LHCN-M2 (cell line): ENCODE measurements at regions not wholly inside any gene's neighbourhood (a gene's known extent, or its start where the extent isn't known, plus 50 kb on each side); places are given as distances from the start of the nearest gene placed in this dataset.

Source experiments
- DNase-seq: peaks from one replicate; pipeline ENCODE4 v3.0.0-alpha.2; 2012; ENCODE audit warnings: low read depth

DNA sequence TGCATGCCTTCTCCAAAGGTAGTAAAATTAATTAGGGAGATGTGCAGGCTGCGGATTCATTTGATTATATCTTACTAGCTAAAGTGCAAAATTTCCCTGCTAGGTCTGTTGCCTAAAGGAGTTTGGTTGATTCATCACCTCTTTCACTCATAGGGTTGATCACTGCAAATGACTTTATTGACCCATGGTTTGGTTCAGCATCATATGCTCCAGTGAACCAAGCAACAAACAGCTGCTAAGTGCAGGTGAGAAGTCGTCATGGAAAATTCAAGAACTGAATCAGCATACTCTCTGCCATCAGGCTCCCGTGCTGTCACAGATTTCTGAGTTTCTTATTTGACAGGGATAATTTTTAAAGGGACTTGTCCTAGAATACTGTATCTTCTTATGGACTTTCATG, 571.8 kb upstream of the CDH18 start:
- no peak for DNase-seq

GRCh38 chr5:20556115-20556763, 568.2 kb upstream of the CDH18 start:
- no peak for DNase-seq

DNA sequence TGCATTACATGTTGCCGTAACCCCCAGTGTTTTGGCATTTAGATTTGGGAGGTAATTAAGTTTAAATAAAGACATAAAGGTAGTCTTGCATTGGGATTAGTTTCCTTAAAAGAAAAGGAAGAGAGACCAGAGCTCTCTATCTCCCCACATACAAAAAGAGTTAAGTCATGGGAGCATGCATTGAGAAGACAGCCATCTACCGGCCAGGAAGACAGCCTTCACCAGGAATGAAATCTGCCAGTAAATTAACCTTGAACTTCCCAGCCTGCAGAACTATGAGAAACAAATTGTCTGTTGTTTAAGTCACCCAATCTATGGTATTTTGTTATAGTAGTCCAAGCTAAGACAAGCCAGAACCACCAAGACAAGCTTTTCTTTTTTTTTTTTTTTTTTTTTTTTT, 567.0 kb upstream of the CDH18 start:
- DNase-seq: no peak

DNA sequence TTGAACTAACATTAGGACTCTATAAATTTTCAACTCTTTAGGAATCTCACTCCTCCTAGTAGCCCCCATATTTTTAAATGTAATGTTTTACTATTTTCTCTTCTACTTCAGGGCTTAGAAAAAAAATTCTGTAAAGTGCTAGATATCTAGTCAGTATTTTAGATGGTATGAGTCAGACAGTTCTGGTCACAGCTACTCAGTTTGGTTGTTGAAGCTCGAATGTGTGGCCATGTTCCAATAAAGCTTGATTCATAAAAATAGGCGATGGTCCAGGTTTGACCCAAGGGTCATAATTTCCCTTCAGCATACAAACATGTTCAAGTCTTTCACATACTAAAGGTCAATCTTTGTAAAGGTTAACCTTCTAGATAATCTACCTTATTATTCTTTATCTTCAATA, 566.0 kb upstream of the CDH18 start:
- no peak for DNase-seq

GRCh38 chr5:20537911-20538703, 550.1 kb upstream of the CDH18 start:
- DNase-seq: no peak

- DNase-seq: no peak
These were observed 548.8 kb upstream of the CDH18 start for GRCh38 chr5:20536813-20537212.

- DNase-seq: no peak
These were observed 548.3 kb upstream of the CDH18 start for GRCh38 chr5:20536341-20536740.

- no peak for DNase-seq
These were observed 540.5 kb upstream of the CDH18 start for GRCh38 chr5:20528471-20528870.

- no peak for DNase-seq
These were observed 537.1 kb upstream of the CDH18 start for GRCh38 chr5:20524991-20525529.

DNA sequence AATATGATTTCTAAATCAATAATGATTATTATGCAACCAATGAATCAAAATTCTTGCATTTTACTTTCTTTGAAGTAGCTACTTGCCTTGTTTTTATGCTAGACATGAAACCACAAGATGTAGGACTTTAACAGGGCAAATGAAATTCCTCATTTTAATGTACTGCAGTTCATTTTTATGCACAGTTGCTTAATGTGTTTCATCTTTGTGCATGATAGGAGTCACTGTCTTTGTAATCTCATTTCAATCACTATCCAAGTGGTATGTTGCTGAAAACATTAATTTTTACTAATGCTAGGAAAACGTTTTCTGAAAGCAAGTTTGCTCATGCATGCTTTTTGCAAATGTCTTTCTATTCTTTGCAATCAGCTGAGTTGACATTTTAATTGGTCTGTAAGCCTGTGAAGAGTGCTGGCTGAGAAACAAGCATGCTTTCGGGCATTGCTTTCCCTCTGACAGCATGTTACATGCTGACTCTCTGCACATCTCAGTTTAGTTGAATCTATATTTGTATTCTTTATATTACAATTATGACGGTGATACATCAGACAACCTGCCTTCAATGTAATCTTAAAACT, 535.0 kb upstream of the CDH18 start:
- DNase-seq: no peak

DNA sequence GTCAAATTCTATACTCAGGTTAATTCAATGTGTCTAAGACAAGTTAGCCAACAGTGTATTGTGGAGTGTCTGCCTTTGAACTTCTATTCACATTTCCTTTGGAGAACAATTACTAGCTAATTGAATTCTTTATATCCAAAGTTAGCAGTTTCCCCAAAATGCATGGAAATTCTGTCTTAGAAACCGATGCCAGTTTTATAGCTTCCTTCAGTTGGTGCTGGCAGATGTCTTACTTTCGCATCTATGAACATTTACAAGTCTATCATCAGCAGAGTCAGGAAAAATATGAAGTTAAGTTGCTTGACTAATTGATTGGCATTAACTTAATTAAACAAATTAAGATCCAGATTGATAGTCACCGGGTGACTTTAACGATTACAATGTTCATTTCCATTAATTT, 527.6 kb upstream of the CDH18 start:
- no peak for DNase-seq

DNA sequence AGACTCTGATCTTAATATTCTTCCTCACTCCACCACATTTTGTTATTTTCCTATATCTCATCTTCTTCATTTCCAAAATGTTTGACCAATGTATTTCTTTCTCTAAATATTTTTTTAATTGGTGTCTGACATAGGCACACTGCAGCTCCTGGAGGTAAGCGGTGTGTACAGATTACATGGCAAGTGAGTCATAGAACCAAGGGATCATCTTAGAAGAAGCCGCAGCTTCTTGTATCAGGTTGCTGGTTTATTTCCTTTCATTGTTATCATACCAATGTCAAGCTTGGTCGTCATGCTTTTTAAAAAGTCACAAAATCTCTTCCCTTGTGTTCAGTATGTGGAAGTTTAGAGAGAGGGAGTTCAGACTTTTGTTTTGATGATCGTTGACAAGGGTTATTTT, 526.1 kb upstream of the CDH18 start:
- DNase-seq: no peak

DNA sequence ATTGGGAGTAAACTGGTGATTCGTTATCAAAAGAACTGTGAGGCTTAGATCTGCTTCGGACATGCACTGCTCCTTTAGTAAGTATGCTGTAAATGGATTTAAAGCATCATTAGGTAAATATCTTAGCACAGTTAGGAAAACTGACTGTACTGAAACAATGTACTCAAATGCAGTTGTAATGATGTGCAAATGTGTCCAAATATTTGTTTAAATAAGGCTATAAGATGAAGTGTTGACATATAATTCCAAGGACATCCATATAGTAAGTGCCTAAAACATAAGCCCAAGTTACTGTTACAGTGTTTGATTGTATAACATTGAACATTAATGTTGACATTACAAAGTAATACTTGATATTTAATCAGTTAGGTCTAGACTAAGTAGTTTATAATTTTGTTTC, 512.5 kb upstream of the CDH18 start:
- DNase-seq: no peak

DNA sequence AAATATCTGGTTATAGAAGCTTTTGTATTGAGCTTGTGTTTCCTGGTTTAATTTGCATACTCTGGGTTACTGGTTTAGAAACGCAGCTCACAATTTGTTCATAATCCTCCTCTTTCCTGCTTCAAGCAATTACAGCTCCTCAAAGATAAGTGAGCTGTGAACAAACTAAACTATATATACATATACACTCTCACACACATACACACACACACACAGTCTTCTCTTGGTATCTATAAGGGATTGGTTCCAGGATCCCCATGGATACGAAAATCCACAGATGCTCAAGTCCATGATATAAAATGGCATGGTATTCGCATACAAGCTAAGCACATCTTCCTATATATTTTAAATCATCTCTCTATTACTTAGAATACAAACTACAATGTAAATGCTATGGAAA, 510.9 kb upstream of the CDH18 start:
- no peak for DNase-seq

DNA sequence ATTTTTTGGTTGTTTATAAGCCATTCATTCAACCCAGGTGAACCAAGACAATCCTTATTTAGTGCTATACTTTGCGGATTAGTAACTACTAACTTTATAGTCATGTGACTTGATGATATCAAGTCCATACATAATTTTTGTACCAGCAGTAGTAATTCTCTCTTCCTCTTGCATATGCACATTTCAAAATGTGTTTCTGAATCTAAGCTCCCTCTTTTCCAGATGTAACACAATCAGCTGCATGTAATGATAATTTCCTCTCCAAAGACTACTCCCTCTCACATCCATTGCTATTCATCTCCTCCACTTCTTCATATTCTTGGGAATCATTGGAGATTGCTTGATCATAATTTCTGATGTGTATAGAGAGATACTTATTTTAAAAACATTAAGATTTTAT, 510.1 kb upstream of the CDH18 start:
- no peak for DNase-seq

GRCh38 chr5:20497356-20497755, 509.4 kb upstream of the CDH18 start:
- no peak for DNase-seq

GRCh38 chr5:20494706-20495105, 506.7 kb upstream of the CDH18 start:
- DNase-seq: no peak

DNA sequence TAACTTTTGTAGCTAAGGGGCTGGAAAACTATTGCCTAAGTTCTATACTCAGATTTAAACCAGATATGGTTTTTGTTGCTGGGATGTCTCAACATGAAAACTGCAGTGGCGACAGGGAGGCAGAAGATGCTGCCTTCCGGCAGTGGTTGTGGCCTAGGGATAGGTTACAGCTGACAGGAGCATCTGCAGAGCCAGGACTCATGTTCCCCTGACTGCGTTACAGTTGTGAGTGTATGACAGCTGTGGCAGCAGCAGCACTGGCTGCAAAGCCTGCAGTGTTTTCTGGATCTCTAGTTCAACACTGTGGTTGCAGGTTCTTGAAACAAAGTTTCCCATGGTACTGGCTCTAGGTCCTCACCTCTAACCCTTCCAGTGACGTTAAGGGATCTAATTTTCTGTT, 498.8 kb upstream of the CDH18 start:
- DNase-seq: no peak

DNA sequence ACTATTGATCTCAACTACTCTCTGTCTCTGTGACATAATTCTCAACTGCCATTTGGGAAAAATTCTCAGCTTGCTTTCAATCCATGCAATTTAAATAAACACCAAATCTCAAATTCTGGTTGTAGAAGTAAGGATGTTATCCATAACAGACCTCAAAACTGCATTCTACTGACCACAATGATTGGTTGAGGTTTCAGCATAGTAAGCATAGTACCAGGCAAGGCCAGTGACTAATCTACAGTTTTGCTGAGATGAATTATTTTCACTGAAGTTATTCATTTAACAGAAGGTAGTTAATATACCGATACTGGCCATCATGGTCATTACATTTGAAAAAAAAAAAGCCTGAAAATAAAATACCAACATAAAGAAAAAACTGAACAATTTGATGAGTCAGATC, 488.0 kb upstream of the CDH18 start:
- DNase-seq: no peak

DNA sequence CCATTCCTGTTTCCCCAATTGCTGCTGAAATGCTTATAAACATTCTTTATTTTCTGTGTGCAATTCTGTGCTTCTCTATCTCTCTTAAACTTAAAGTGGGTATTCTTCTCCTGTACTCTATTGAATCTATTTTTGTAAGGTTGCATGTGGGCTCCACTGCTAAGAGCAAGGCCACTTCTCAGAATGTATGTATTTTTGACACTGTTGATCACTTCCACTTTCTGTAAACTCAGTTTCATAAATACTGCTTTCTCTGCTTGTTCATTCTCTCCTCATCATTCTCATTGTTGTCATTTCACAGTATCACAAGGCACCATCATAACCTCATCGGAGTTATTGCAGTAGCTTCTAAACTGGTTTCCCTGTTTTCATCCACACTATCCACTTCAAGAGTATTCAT, 483.0 kb upstream of the CDH18 start:
- DNase-seq: no peak

DNA sequence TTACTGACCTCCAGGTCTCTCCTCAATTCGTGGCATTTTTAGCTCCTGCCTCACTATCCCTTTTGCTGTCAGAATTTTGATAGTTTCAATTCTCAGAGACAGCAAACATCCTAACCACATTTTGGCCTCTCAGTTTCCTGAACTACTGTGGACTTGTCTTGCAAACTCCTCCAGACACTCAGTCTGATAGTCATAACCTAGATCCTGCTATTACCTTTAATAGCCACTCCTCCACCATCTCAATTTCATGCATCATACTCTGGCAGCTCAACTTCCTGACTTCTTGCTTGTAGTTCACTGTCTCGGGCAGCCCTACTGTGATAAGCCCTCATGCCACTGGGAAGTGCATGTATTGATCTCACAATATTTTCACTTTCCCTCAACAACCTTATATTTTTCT, 481.8 kb upstream of the CDH18 start:
- DNase-seq: no peak

DNA sequence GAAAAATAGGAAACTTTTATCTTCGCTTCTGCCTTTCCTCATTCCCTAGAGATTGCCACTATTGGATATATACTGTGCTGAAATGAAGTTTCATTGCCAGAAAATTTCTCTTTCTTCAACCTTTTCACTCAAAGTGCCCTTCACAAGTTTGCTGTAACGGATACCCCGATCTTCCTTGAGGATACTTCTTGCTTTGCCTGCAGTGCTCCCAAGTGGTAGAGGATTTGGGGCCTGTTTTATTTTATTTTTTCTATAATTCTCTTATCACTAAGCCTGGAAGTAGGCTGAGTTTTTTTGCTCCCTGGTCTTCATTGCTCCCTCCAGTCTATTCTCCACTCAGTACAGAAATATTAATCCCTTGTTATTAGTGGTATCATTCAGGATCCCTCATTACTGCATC, 481.4 kb upstream of the CDH18 start:
- DNase-seq: no peak

DNA sequence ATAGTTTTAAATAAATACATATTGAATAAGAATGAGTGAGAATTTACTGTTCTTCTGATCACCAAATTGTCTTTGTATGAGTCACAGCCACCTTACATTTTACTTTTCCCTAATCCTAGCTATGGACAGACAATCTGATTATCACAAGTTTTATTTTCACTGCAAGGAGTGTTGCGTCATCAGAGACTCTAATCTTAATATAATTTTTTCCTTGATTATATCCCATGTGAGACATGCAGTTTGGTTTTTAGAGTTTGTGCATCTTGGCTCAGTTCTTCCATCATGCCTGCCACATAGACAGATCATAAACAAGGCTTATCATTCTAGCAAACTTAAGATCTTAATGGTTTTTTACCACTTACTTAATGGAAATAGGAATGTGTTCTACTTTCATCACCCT, 478.5 kb upstream of the CDH18 start:
- DNase-seq: no peak
